HEK293T (cell line): ENCODE measurements at regions not wholly inside any gene's neighbourhood (a gene's known extent, or its start where the extent isn't known, plus 50 kb on each side); places are given as distances from the start of the nearest gene placed in this dataset.

ENCODE experiments used
- ARNT ChIP-seq: fragments of 450-650 bp; IDR thresholded peaks from 2 replicates; pipeline ENCODE4 v1.6.1; 2017; ENCODE audit warnings: mild to moderate bottlenecking
- BHLHE40 ChIP-seq: fragments of 450-650 bp; IDR thresholded peaks from 2 replicates; pipeline ENCODE4 v1.6.1; 2016; ENCODE audit warnings: mild to moderate bottlenecking, moderate library complexity, borderline replicate concordance
- FOXK2 ChIP-seq: fragments of 450-650 bp; IDR thresholded peaks from 2 replicates; pipeline ENCODE4 v1.6.1; 2016; ENCODE audit warnings: mild to moderate bottlenecking
- FOXM1 ChIP-seq: fragments of 450-650 bp; IDR thresholded peaks from 2 replicates; pipeline ENCODE4 v1.6.1; 2017; ENCODE audit warnings: mild to moderate bottlenecking, borderline replicate concordance
- LEF1 ChIP-seq: fragments of 450-650 bp; IDR thresholded peaks from 2 replicates; pipeline ENCODE4 v1.6.1; 2017; ENCODE audit warnings: mild to moderate bottlenecking, borderline replicate concordance
- PKNOX1 ChIP-seq: fragments of 450-650 bp; IDR thresholded peaks from 2 replicates; pipeline ENCODE4 v1.6.1; 2016
- SP1 ChIP-seq: fragments of 450-650 bp; IDR thresholded peaks from 2 replicates; pipeline ENCODE4 v1.6.1; 2017
- TARDBP ChIP-seq: fragments of 450-650 bp; IDR thresholded peaks from 2 replicates; pipeline ENCODE4 v1.6.1; 2016
- ZNF384 ChIP-seq: fragments of 450-650 bp; IDR thresholded peaks from 2 replicates; pipeline ENCODE4 v1.6.1; 2016

GRCh38 chr6:134614606-134615485 lies 296.9 kb upstream of the SGK1 start:
- TF ChIP-seq ARNT: no peak
- no peak for TF ChIP-seq ZNF384
- TF ChIP-seq LEF1: no peak
- TF ChIP-seq FOXK2: no peak
- no peak for TF ChIP-seq SP1
- no peak for TF ChIP-seq TARDBP
- no peak for TF ChIP-seq FOXM1
- TF ChIP-seq PKNOX1: no peak
- TF ChIP-seq BHLHE40: no peak
